Calu3 (cell line): ENCODE measurements at regions not wholly inside any gene's neighbourhood (a gene's known extent, or its start where the extent isn't known, plus 50 kb on each side); places are given as distances from the start of the nearest gene placed in this dataset.

ENCODE experiments used
- BruUV-seq: library from RNA; stranded (reverse); fragments of 400-500 nt; replicated peaks from 2 replicates; lab custom pipeline; 2021; lab: Mats Ljungman, UMichigan
- CTCF ChIA-PET: fragments of 300-600 bp; sonication (Branson Sonifier 250); formaldehyde crosslinking; loops from one replicate; lab custom pipeline; 2022; ENCODE audit warnings: antibody characterized with exemption; lab: Charles Lee
- DNase-seq: peaks from one replicate; pipeline ENCODE4 v3.0.0; 2022
- H3K27ac Mint-ChIP-seq: one replicate; pipeline ENCODE4 v1.8.0; 2022; ENCODE audit warnings: mixed read lengths; ENCODE audit not compliant: unreplicated experiment
- H3K27me3 Mint-ChIP-seq: one replicate; pipeline ENCODE4 v1.8.0; 2022; ENCODE audit warnings: mixed read lengths; ENCODE audit not compliant: unreplicated experiment
- H3K36me3 Mint-ChIP-seq: one replicate; pipeline ENCODE4 v1.8.0; 2022; ENCODE audit warnings: mild to moderate bottlenecking, moderate library complexity, mixed read lengths; ENCODE audit not compliant: insufficient read depth, unreplicated experiment
- H3K4me1 Mint-ChIP-seq: one replicate; pipeline ENCODE4 v1.8.0; 2022; ENCODE audit warnings: mild to moderate bottlenecking, low read depth, mixed read lengths; ENCODE audit not compliant: unreplicated experiment
- H3K4me3 Mint-ChIP-seq: one replicate; pipeline ENCODE4 v1.8.0; 2022; ENCODE audit warnings: mild to moderate bottlenecking, low read depth, moderate library complexity, mixed read lengths; ENCODE audit not compliant: unreplicated experiment
- H3K9me3 Mint-ChIP-seq: one replicate; pipeline ENCODE4 v1.8.0; 2022; ENCODE audit warnings: low read depth, mixed read lengths; ENCODE audit not compliant: unreplicated experiment
- CTCF ChIP-seq: fragments of 200-600 bp; IDR thresholded peaks from one replicate; pipeline ENCODE4 v1.8.0; 2022; ENCODE audit warnings: antibody characterized with exemption; ENCODE audit not compliant: unreplicated experiment
- intact Hi-C: fragments of 100-400 bp; cut with micrococcal nuclease; formaldehyde crosslinking; loops from one replicate; pipeline ENCODE4 v1.10.0; 2022; ENCODE audit not compliant: unreplicated experiment

GRCh38 chr22:49534386-49534785 is 293.3 kb downstream of the BRD1 start:
- Mint-ChIP-seq H3K4me1 (no peaks in the 10 kb centered on the region), H3K27me3 (peaks cover 30% of the 10 kb centered on the region), H3K9me3 (no peaks in the 10 kb centered on the region), H3K27ac (no peak overlapping the region), H3K4me3 (no peak overlapping the region), H3K36me3 (no peaks in the 10 kb centered on the region)
- DNase-seq = no peak
- intact Hi-C loops = no loop called here
- CTCF ChIA-PET = interaction anchor here (1.0 kb wide), 1 partner anchor 11 kb away, joined by 4 read pairs; no protein-coding TSS in a partner anchor
- no peak for TF ChIP-seq CTCF
- BruUV-seq = no TSS peak

GRCh38 chr22:49533886-49534285 is 293.8 kb downstream of the BRD1 start:
- Mint-ChIP-seq H3K27ac (no peak overlapping the region), H3K9me3 (no peaks in the 10 kb centered on the region), H3K4me3 (no peak overlapping the region), H3K27me3 (peaks cover 30% of the 10 kb centered on the region), H3K36me3 (no peaks in the 10 kb centered on the region), H3K4me1 (no peaks in the 10 kb centered on the region)
- BruUV-seq = no TSS peak
- intact Hi-C loops = no loop called here
- no peak for TF ChIP-seq CTCF
- no peak for DNase-seq
- CTCF ChIA-PET = no interaction called here

- DNase-seq = no peak
- CTCF ChIA-PET = no interaction called here
- Mint-ChIP-seq H3K27ac (no peak overlapping the region), H3K36me3 (no peaks in the 10 kb centered on the region), H3K9me3 (no peaks in the 10 kb centered on the region), H3K4me3 (no peak overlapping the region), H3K27me3 (peaks cover 30% of the 10 kb centered on the region), H3K4me1 (no peaks in the 10 kb centered on the region)
- intact Hi-C loops = no loop called here
- BruUV-seq = no TSS peak
- no peak for TF ChIP-seq CTCF
These were observed 294.5 kb downstream of the BRD1 start for GRCh38 chr22:49532869-49533802.

DNA sequence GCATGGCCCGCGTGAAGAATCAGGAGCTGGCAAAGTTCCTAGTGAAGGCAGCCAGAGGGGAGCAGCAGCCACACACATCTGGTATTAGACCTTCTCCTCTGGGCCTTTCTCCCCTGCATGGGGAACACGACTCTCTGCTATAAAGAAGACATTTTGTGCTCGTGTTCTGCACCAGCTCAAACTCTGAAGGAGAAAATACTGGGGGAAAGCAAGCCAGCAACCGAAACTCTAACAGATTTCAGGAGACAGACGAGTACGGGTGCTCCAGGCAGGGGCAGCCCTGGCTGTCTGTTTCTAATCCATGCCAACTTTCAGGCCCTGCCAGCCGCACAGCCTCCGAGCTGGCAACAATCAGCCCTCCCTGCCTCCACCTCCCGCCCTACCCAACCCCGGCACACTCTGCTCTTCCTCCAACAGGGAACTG is 296.3 kb downstream of the BRD1 start:
- no peak overlapping the region for H3K4me3 Mint-ChIP-seq
- H3K9me3 Mint-ChIP-seq = no peaks in the 10 kb centered on the region
- no peak for DNase-seq
- no peaks in the 10 kb centered on the region for H3K4me1 Mint-ChIP-seq
- peaks cover 30% of the 10 kb centered on the region for H3K27me3 Mint-ChIP-seq
- intact Hi-C loops = no loop called here
- no peak for TF ChIP-seq CTCF
- no peak overlapping the region for H3K27ac Mint-ChIP-seq
- BruUV-seq = no TSS peak
- H3K36me3 Mint-ChIP-seq = no peaks in the 10 kb centered on the region
- CTCF ChIA-PET = no interaction called here
